IMR-90 (cell line): ENCODE measurements at regions not wholly inside any gene's neighbourhood (a gene's known extent, or its start where the extent isn't known, plus 50 kb on each side); places are given as distances from the start of the nearest gene placed in this dataset.

Experiments used
- ATAC-seq: fragments of 200-7000 bp; cut with Tn5 transposase; 2 replicates; pipeline ENCODE4 v1.9.1; 2020; ENCODE audit warnings: low read depth, mild to moderate bottlenecking, moderate library complexity
- BruUV-seq: library from RNA; stranded (reverse); fragments of 400-500 nt; replicated peaks from 2 replicates; lab custom pipeline; 2021; lab: Mats Ljungman, UMichigan
- CTCF ChIA-PET: fragments of 300-600 bp; formaldehyde crosslinking; extraction: SDS; loops from one replicate; lab custom pipeline; 2021; ENCODE audit warnings: antibody characterized with exemption; lab: Yijun Ruan, JAX
- POLR2A ChIA-PET: fragments of 300-600 bp; sonication (Branson Sonifier 250); formaldehyde crosslinking; loops from one replicate; lab custom pipeline; 2022; ENCODE audit warnings: antibody characterized with exemption; ENCODE audit not compliant: unreplicated experiment; lab: Charles Lee
- DNase-seq: peaks from one replicate; pipeline ENCODE4 v3.0.0; 2013
- H2AFZ ChIP-seq: replicated peaks from 2 replicates; pipeline ENCODE3; 2013; ENCODE audit warnings: low read length, mild to moderate bottlenecking; ENCODE audit not compliant: poor library complexity
- H2AK5ac ChIP-seq: 2 replicates; pipeline ENCODE4 v1.6.1; 2013; ENCODE audit warnings: low read depth, low read length, inconsistent platforms
- H2AK9ac ChIP-seq: replicated peaks from 2 replicates; pipeline ENCODE3; 2013; ENCODE audit warnings: mild to moderate bottlenecking, low read depth, low read length, moderate library complexity; ENCODE audit not compliant: poor library complexity
- H2BK120ac ChIP-seq: 2 replicates; pipeline ENCODE4 v1.6.1; 2013; ENCODE audit warnings: low read depth, low read length, inconsistent platforms
- H2BK15ac ChIP-seq: 3 replicates; pipeline ENCODE4 v1.6.1; 2013; ENCODE audit warnings: low read depth, low read length, inconsistent platforms
- H2BK20ac ChIP-seq: 2 replicates; pipeline ENCODE4 v1.6.1; 2013; ENCODE audit warnings: low read depth, mild to moderate bottlenecking, inconsistent platforms, low read length, moderate library complexity
- H2BK5ac ChIP-seq: 2 replicates; pipeline ENCODE4 v1.6.1; 2013; ENCODE audit warnings: mild to moderate bottlenecking, low read depth, low read length, inconsistent platforms; ENCODE audit not compliant: poor library complexity, severe bottlenecking
- H3K14ac ChIP-seq: replicated peaks from 2 replicates; pipeline ENCODE4 v1.6.1; 2013; ENCODE audit warnings: low read depth, low read length, inconsistent platforms
- H3K18ac ChIP-seq: 2 replicates; pipeline ENCODE4 v1.6.1; 2013; ENCODE audit warnings: low read depth, low read length, control low read depth
- H3K23ac ChIP-seq: 2 replicates; pipeline ENCODE4 v1.6.1; 2013; ENCODE audit warnings: low read depth, low read length, inconsistent platforms
- H3K27ac ChIP-seq: 2 replicates; pipeline ENCODE4 v1.5.1; 2013; ENCODE audit warnings: mild to moderate bottlenecking, control low read depth, low read length; ENCODE audit not compliant: insufficient read depth
- H3K27me3 ChIP-seq: 2 replicates; pipeline ENCODE4 v1.6.1; 2013; ENCODE audit warnings: low read length; ENCODE audit not compliant: control insufficient read depth, insufficient read depth
- H3K36me3 ChIP-seq: 2 replicates; pipeline ENCODE4 v1.6.1; 2013; ENCODE audit warnings: low read length, mixed read lengths; ENCODE audit not compliant: control insufficient read depth, insufficient read depth
- H3K4ac ChIP-seq: 2 replicates; pipeline ENCODE4 v1.6.1; 2013; ENCODE audit warnings: low read depth, low read length, inconsistent platforms
- H3K4me1 ChIP-seq: 2 replicates; pipeline ENCODE4 v1.6.1; 2013; ENCODE audit warnings: low read length, mixed read lengths; ENCODE audit not compliant: control insufficient read depth, insufficient read depth
- H3K4me2 ChIP-seq: 2 replicates; pipeline ENCODE4 v1.6.1; 2013; ENCODE audit warnings: low read depth, mild to moderate bottlenecking, control low read depth, low read length, moderate library complexity
- H3K4me3 ChIP-seq: 2 replicates; pipeline ENCODE4 v1.5.1; 2013; ENCODE audit warnings: low read depth, mild to moderate bottlenecking, control low read depth, low read length, moderate library complexity; ENCODE audit not compliant: insufficient read depth
- H3K56ac ChIP-seq: 2 replicates; pipeline ENCODE4 v1.6.1; 2013; ENCODE audit warnings: low read length, inconsistent platforms; ENCODE audit not compliant: insufficient read depth; ENCODE audit errors: extremely low read depth
- H3K79me1 ChIP-seq, 2 experiments: 2 replicates each; pipeline ENCODE4 v1.6.1; 2013; ENCODE audit warnings: low read length in 2 of 2, inconsistent platforms in 1 of 2, low read depth in 1 of 2
- H3K9ac ChIP-seq: 2 replicates; pipeline ENCODE4 v1.6.1; 2013; ENCODE audit warnings: low read depth, low read length, control low read depth
- H3K9me1 ChIP-seq: 2 replicates; pipeline ENCODE4 v1.6.1; 2013; ENCODE audit warnings: low read length, inconsistent platforms; ENCODE audit not compliant: insufficient read depth
- H3K9me3 ChIP-seq: 2 replicates; pipeline ENCODE4 v1.6.1; 2013; ENCODE audit warnings: low read length; ENCODE audit not compliant: control insufficient read depth, insufficient read depth
- H4K20me1 ChIP-seq: 2 replicates; pipeline ENCODE4 v1.6.1; 2013; ENCODE audit warnings: low read length, inconsistent platforms; ENCODE audit not compliant: insufficient read depth
- H4K5ac ChIP-seq: 2 replicates; pipeline ENCODE4 v1.6.1; 2013; ENCODE audit warnings: mild to moderate bottlenecking, low read depth, low read length, control low read depth
- H4K8ac ChIP-seq, 2 experiments: 2 replicates each; pipeline ENCODE4 v1.6.1; 2013; ENCODE audit warnings: low read depth in 2 of 2, low read length in 2 of 2, control low read depth in 1 of 2, inconsistent platforms in 1 of 2
- H4K91ac ChIP-seq: 2 replicates; pipeline ENCODE4 v1.6.1; 2013; ENCODE audit warnings: low read depth, low read length, inconsistent platforms; ENCODE audit not compliant: insufficient read depth
- CEBPB ChIP-seq: IDR thresholded peaks from 2 replicates; pipeline ENCODE4 v1.6.1; 2012; ENCODE audit warnings: low read depth, low read length, improper control_type of control experiment
- MXI1 ChIP-seq: IDR thresholded peaks from 2 replicates; pipeline ENCODE4 v1.6.1; 2012; ENCODE audit warnings: low read depth, mild to moderate bottlenecking, low read length, moderate library complexity, borderline replicate concordance
- NFE2L2 ChIP-seq: fragments of 150-350 bp; IDR thresholded peaks from 2 replicates; pipeline ENCODE4 v1.6.1; 2016; ENCODE audit warnings: low read depth, mild to moderate bottlenecking, low read length
- RCOR1 ChIP-seq: IDR thresholded peaks from 2 replicates; pipeline ENCODE4 v1.6.1; 2012; ENCODE audit warnings: mild to moderate bottlenecking, low read length, improper control_type of control experiment; ENCODE audit not compliant: insufficient replicate concordance
- WGBS, 2 experiments: methylation state at CpG; one replicate each; pipeline versions ENCODE4 v1.1.5 to v1.1.7; 2013; ENCODE audit warnings: missing lambda C conversion rate in 2 of 2; ENCODE audit not compliant: insufficient read length in 1 of 2; ENCODE audit errors: extremely low coverage in 2 of 2; 5-methylcytosine and 5-hydroxymethylcytosine counted together
- dilution Hi-C: fragments of 300-500 bp; cut with HindIII; formaldehyde crosslinking; loops from one replicate; pipeline ENCODE4 v1.14.3; 2018; ENCODE audit warnings: low sequenced_read_pairs; ENCODE audit not compliant: unreplicated experiment
- in situ Hi-C: fragments of 300-500 bp; cut with MboI; formaldehyde crosslinking; loops from 3 replicates; pipeline ENCODE4 v1.14.3; 2019; ENCODE audit warnings: low sequenced_read_pairs, inconsistent platforms, mixed read lengths
- intact Hi-C: fragments of 100-400 bp; cut with micrococcal nuclease; formaldehyde crosslinking; loops from 2 replicates; pipeline ENCODE4 v1.10.0; 2022

- CTCF ChIA-PET: no interaction called here
- Histone ChIP-seq H2BK5ac (no peak overlapping the region), H3K9me3 (no peaks in the 10 kb centered on the region), H3K9ac (no peak overlapping the region), H2AK9ac (no peak overlapping the region), H3K18ac (no peak overlapping the region), H3K14ac (no peak overlapping the region), H3K56ac (no peak overlapping the region), H3K23ac (no peak overlapping the region), H3K79me1 (no peaks in the 10 kb centered on the region), H4K20me1 (no peaks in the 10 kb centered on the region), H3K27ac (no peak overlapping the region), H3K4ac (no peak overlapping the region), H2AFZ (no peak overlapping the region), H2BK20ac (no peak overlapping the region), H4K91ac (no peak overlapping the region), H3K4me1 (no peaks in the 10 kb centered on the region), H4K8ac (no peak overlapping the region), H3K4me3 (no peak overlapping the region), H3K36me3 (no peaks in the 10 kb centered on the region), H2AK5ac (no peak overlapping the region), H3K4me2 (no peak overlapping the region), H2BK120ac (no peak overlapping the region), H4K5ac (no peak overlapping the region), H2BK15ac (no peak overlapping the region), H3K9me1 (no peaks in the 10 kb centered on the region), H3K27me3 (no peaks in the 10 kb centered on the region)
- no peak for DNase-seq
- in situ Hi-C loops (no loop called here), intact Hi-C loops (no loop called here), dilution Hi-C loops (no loop called here)
- TF ChIP-seq MXI1 (no peak), RCOR1 (no peak), CEBPB (no peak), NFE2L2 (no peak)
- POLR2A ChIA-PET: no interaction called here
- BruUV-seq: no TSS peak
- ATAC-seq: no peak
- WGBS, 2 experiments: no CpG with 5 or more reads among the region's 3 CpGs
These were observed 369.8 kb downstream of the FRK start for GRCh38 chr6:115690854-115691253.
